ENCODE measurements at regions not wholly inside any gene's neighbourhood (a gene's known extent, or its start where the extent isn't known, plus 50 kb on each side); places are given as distances from the start of the nearest gene placed in this dataset.

DNA sequence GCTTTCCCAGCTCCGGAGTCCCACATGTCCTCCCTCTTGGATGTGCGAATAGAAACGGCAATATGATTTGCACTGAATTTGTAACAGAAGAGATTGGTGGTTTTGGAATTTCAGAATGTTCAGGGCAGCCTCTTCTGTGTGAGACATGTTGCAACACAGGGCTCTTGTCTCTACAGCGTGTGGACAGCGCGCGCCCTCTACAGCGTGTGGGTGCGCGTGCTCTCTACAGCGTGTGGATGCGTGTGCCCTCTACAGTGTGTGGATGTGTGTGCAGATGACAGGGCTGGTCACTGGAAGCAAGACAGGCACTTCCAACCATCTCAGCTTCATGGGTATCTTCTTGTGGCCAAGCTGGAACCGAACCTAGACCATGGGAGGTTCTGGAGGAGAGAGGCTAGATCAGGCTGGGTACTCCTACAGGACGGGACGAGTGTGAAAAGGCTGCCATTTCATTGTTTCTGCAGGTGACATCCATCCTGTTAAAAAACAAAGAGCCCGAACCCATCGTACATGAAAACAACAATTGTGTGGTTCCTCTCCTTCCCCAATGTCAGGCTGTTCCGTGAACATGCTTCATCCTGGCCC lies 78.4 kb downstream of the TEX29 start:
- TF ChIP-seq, protein P1, sequence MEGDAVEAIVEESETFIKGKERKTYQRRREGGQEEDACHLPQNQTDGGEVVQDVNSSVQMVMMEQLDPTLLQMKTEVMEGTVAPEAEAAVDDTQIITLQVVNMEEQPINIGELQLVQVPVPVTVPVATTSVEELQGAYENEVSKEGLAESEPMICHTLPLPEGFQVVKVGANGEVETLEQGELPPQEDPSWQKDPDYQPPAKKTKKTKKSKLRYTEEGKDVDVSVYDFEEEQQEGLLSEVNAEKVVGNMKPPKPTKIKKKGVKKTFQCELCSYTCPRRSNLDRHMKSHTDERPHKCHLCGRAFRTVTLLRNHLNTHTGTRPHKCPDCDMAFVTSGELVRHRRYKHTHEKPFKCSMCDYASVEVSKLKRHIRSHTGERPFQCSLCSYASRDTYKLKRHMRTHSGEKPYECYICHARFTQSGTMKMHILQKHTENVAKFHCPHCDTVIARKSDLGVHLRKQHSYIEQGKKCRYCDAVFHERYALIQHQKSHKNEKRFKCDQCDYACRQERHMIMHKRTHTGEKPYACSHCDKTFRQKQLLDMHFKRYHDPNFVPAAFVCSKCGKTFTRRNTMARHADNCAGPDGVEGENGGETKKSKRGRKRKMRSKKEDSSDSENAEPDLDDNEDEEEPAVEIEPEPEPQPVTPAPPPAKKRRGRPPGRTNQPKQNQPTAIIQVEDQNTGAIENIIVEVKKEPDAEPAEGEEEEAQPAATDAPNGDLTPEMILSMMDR (IDR thresholded peaks at IDR 0.05; ENCODE audit: low read length) = no peak
- TF ChIP-seq EZH2 (optimal IDR thresholded peaks at IDR 0.05; ENCODE audit: low read depth, low read length) = no peak
